HG03103 (cell line): ENCODE measurements at regions not wholly inside any gene's neighbourhood (a gene's known extent, or its start where the extent isn't known, plus 50 kb on each side); places are given as distances from the start of the nearest gene placed in this dataset.

Experiments
- ATAC-seq: cut with Tn5 transposase; IDR thresholded peaks from one replicate; pipeline ENCODE4 v1.9.1; 2021; ENCODE audit warnings: low read depth; ENCODE audit not compliant: unreplicated experiment

GRCh38 chr7:138405496-138405895, 54.6 kb upstream of the TRIM24 start:
- no peak for ATAC-seq

GRCh38 chr7:138407792-138408191, 52.3 kb upstream of the TRIM24 start:
- no peak for ATAC-seq
